ENCODE measurements at regions not wholly inside any gene's neighbourhood (a gene's known extent, or its start where the extent isn't known, plus 50 kb on each side); places are given as distances from the start of the nearest gene placed in this dataset.
"Not testable (repeated sequence)": the region's sequence is repeated elsewhere in the genome, so short reads cannot be mapped to it uniquely, and the experiment has no call there.

DNA sequence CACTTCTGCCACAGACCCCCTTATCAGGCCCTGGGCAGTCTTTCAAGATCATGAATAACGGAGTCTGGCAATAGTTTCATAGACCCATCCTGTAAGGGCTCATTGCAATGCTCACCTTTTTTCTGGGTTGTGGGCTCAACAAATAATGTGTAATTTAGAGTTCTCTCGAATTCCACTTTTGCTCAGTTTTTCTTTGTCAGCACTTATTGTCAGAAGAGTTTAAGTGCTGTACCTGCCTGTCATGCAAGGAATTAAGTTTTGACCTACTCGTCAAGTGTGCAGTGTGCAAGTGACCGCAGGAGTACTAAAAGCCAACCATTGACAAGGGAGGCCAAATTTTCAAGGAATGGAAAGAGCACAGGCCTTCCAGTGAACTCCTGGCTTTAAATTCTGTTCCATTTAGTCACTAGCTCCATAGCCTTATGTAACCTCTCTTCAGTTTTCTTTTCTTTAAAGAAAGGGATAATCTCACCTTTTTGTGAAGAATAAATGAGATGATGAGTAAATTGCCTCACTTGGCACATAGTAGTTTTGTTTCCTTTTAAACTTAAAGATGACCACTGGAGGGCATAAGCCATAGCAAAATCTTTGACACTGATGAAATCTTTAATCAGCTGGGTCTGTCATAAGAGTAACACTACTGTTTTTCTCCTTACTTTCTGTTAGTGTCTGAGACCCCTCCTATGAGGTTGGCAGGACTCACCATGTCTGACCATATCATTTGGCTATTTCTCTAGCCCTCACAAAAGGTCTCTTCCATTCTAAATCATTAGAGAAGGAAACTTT is 313.3 kb downstream of the TYW1 start:
- in situ Hi-C loops (cut with MboI; ENCODE audit: low sequenced_read_pairs in 4 of 4): loop anchor here in 1 of 4 donors (25.0 kb wide), 1 partner anchor 273 kb away; no protein-coding TSS in a partner anchor
- peak overlapping the region; percentile 64 to 93 (median 70) for H3K27ac ChIP-seq
- H3K27me3 ChIP-seq: no peaks in the 10 kb centered on the region
- H3K36me3 ChIP-seq: peaks cover 0 to 72% of the 10 kb centered on the region in 2 donors
- H3K4me1 ChIP-seq: peaks cover 32 to 42% of the 10 kb centered on the region in 2 donors
- no peak for TF ChIP-seq POLR2A (IDR thresholded peaks at IDR 0.05)
- TF ChIP-seq, protein P1, sequence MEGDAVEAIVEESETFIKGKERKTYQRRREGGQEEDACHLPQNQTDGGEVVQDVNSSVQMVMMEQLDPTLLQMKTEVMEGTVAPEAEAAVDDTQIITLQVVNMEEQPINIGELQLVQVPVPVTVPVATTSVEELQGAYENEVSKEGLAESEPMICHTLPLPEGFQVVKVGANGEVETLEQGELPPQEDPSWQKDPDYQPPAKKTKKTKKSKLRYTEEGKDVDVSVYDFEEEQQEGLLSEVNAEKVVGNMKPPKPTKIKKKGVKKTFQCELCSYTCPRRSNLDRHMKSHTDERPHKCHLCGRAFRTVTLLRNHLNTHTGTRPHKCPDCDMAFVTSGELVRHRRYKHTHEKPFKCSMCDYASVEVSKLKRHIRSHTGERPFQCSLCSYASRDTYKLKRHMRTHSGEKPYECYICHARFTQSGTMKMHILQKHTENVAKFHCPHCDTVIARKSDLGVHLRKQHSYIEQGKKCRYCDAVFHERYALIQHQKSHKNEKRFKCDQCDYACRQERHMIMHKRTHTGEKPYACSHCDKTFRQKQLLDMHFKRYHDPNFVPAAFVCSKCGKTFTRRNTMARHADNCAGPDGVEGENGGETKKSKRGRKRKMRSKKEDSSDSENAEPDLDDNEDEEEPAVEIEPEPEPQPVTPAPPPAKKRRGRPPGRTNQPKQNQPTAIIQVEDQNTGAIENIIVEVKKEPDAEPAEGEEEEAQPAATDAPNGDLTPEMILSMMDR (IDR thresholded peaks at IDR 0.05 in 4 of 5, conservative IDR thresholded peaks at IDR 0.05 in 1 of 5): peak in 1 of 5 experiments; percentile 28
- no peak for DNase-seq
- no peaks in the 10 kb centered on the region for H3K9me3 ChIP-seq
- intact Hi-C loops (cut with DNase I; ENCODE audit: low total_unique reads): no loop called here
- ATAC-seq: peak; percentile 45 to 51
- peak overlapping the region in 1 of 4 donors; percentile 6 for H3K4me3 ChIP-seq

DNA sequence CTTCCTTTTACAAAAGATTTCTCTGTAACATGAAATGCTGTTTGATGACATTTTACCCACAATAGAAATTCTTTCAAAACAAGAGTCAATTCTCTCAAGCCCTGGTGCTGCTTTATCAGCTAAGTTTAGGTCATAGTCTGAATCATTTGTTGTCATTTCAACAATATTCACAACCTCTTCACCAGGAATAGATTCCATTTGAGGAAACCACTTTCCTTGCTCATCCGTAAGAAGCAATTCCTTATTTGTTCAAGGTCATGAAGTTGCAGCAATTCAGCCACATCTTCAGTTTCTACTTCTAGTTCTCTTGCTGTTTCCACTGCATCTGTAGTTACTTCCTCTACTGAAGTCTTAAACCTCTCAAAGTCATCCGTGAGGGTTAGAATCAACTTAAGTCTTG is 315.3 kb downstream of the TYW1 start:
- Histone ChIP-seq H3K36me3 (peaks cover 0 to 73% of the 10 kb centered on the region in 2 donors), H3K9me3 (no peaks in the 10 kb centered on the region), H3K4me1 (peaks cover 28 to 30% of the 10 kb centered on the region in 2 donors), H3K4me3 (no peak overlapping the region), H3K27me3 (no peaks in the 10 kb centered on the region), H3K27ac (peak overlapping the region; percentile 36 to 93 (median 52))
- no peak for DNase-seq
- no peak for ATAC-seq
- in situ Hi-C loops (cut with MboI; ENCODE audit: low sequenced_read_pairs in 4 of 4) (loop anchor here in 1 of 4 donors (25.0 kb wide), 1 partner anchor 275 kb away; no protein-coding TSS in a partner anchor), intact Hi-C loops (cut with DNase I; ENCODE audit: low total_unique reads) (no loop called here)
- TF ChIP-seq POLR2A (IDR thresholded peaks at IDR 0.05): no peak
- TF ChIP-seq, protein P1 (IDR thresholded peaks at IDR 0.05 in 4 of 5, conservative IDR thresholded peaks at IDR 0.05 in 1 of 5): no peak

DNA sequence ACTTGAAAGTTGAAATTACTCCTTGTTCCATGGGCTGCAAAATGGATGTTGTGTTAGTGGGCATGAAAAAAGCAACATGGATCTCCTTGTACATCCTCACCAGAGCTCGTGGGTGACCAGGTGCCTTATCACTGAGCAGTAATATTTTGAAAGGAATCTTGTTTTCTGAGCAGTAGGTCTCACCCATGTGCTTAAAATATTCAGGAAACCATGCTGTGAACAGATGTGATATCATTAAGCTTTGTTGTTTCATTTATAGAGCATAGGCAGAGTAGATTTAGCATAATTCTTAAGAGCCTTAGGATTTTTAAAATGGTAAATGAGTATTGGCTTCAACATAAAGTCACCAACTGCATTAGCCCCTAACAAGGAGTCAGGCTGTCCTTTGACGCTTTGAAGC is 316.6 kb downstream of the TYW1 start:
- in situ Hi-C loops (cut with MboI; ENCODE audit: low sequenced_read_pairs in 4 of 4) (loop anchor here in 1 of 4 donors (25.0 kb wide), 1 partner anchor 276 kb away; no protein-coding TSS in a partner anchor), intact Hi-C loops (cut with DNase I; ENCODE audit: low total_unique reads) (no loop called here)
- Histone ChIP-seq H3K4me1 (peaks cover 25 to 28% of the 10 kb centered on the region in 2 donors), H3K27ac (peak overlapping the region; percentile 17 to 93 (median 27)), H3K9me3 (no peaks in the 10 kb centered on the region), H3K27me3 (no peaks in the 10 kb centered on the region), H3K4me3 (no peak overlapping the region), H3K36me3 (peaks cover 0 to 78% of the 10 kb centered on the region in 2 donors)
- DNase-seq (no peak), ATAC-seq (no peak)
- TF ChIP-seq POLR2A (IDR thresholded peaks at IDR 0.05): no peak
- TF ChIP-seq, protein P1 (IDR thresholded peaks at IDR 0.05 in 4 of 5, conservative IDR thresholded peaks at IDR 0.05 in 1 of 5): no peak

DNA sequence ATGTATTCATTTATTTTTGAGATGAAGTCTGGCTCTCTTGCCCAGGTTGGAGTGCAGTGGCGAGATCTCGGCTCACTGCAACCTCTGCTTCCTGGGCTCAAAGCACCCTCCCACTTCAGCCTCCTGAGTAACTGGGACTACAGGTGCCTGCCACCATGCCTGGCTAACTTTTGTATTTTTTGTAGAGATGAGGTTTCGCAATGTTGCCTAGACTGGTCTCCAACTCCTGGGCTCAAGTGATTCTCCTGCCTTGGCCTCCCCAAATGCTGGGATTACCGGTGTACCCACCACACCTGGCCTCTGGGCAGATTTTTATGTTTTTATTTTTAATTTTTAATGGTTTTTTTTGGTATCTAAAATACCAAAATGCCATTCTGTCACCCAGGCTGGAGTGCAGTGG is 320.3 kb downstream of the TYW1 start:
- Histone ChIP-seq H3K4me1 (peaks cover 8 to 15% of the 10 kb centered on the region in 2 donors), H3K36me3 (peaks cover 0 to 43% of the 10 kb centered on the region in 2 donors), H3K27ac (peak overlapping the region; percentile 50 to 93 (median 80))
- DNase-seq; H3K4me3 ChIP-seq; intact Hi-C loops (cut with DNase I; ENCODE audit: low total_unique reads); ATAC-seq; H3K27me3 ChIP-seq; H3K9me3 ChIP-seq: not testable (repeated sequence)
- in situ Hi-C loops (cut with MboI; ENCODE audit: low sequenced_read_pairs in 4 of 4): loop anchor here in 1 of 4 donors (25.0 kb wide), 1 partner anchor 280 kb away; no protein-coding TSS in a partner anchor

DNA sequence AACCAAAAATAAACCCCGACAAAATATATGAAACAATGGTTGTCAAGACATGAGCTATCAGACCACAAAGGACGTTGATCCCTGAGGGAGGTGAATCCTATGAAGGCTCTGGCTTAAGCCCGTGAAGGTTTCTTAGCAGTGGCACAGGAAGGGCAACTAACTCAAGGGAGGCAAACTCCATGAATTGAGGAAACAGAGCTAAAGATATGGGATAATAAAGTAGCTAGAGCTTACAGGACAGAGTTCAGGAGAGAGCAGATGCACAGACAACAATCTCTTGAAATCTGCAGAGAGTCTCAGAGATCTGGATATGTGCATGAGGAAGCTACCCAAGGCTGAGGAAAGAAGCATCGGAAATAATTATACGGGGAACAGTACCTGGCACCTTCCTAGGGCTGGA is 331.6 kb downstream of the TYW1 start:
- peaks cover 20 to 24% of the 10 kb centered on the region in 2 donors for H3K4me1 ChIP-seq
- in situ Hi-C loops (cut with MboI; ENCODE audit: low sequenced_read_pairs in 4 of 4); H3K27me3 ChIP-seq; H3K9me3 ChIP-seq; intact Hi-C loops (cut with DNase I; ENCODE audit: low total_unique reads); DNase-seq; H3K36me3 ChIP-seq: not testable (repeated sequence)
- peak overlapping the region in 1 of 4 donors; percentile 21 for H3K4me3 ChIP-seq
- H3K27ac ChIP-seq: peak overlapping the region; percentile 54 to 88 (median 77)
- ATAC-seq: peak; percentile 25 to 42

DNA sequence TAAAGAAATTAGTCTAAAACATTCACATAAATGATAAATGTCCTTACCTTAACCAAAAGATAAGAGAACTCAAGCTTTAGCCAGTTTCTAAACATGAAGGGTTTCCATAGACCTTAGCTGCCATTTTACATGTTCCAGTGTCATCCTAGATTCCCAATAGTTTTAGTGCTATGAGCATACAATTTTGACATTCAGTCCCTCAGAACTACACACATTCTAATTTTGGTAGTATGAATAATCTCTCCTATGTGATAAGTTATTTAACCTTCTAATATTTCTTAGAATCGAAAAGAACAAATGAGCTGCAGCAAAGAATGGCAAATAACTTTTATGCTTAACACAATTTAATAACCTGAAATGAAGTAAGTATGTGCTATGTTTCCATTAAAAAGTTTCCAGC is 338.5 kb downstream of the TYW1 start:
- H3K9me3 ChIP-seq; intact Hi-C loops (cut with DNase I; ENCODE audit: low total_unique reads); H3K36me3 ChIP-seq; H3K27me3 ChIP-seq; DNase-seq; in situ Hi-C loops (cut with MboI; ENCODE audit: low sequenced_read_pairs in 4 of 4): not testable (repeated sequence)
- peaks cover 11 to 18% of the 10 kb centered on the region in 2 donors for H3K4me1 ChIP-seq
- H3K27ac ChIP-seq: peak overlapping the region; percentile 57 to 85 (median 78)
- peak; percentile 45 to 69 for ATAC-seq
- peak overlapping the region in 3 of 4 donors; percentile 11 to 39 (median 35) for H3K4me3 ChIP-seq

DNA sequence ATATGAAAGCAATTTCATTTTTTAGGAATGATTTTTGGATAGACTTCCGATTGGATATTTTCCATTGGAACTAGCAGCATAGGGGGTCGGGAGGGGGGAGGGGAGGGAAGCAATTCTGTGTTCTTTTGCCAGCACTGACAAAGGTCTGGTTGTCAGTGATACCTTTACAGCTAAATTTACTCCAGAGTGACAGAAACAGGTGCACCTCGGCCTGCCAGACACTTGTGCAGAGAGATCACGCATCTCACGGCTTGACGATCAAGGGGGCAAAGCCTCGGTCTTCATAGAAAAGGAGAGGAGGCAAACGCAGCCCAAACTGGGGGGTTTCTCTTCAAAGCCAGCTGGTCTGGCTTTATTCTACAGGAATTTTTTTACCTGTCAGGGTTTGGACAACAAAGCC is 339.0 kb downstream of the TYW1 start:
- H3K27me3 ChIP-seq; H3K9me3 ChIP-seq; in situ Hi-C loops (cut with MboI; ENCODE audit: low sequenced_read_pairs in 4 of 4); intact Hi-C loops (cut with DNase I; ENCODE audit: low total_unique reads): not testable (repeated sequence)
- ATAC-seq (peak; percentile 79 to 88), DNase-seq (peak in 1 of 2 donors; percentile 12)
- peaks cover 10 to 20% of the 10 kb centered on the region in 2 donors for H3K4me1 ChIP-seq
- peak overlapping the region; percentile 83 to 89 (median 86) for H3K27ac ChIP-seq
- H3K36me3 ChIP-seq: peaks cover 0 to 13% of the 10 kb centered on the region in 2 donors
- H3K4me3 ChIP-seq: peak overlapping the region in 3 of 4 donors; percentile 39 to 60 (median 43)

DNA sequence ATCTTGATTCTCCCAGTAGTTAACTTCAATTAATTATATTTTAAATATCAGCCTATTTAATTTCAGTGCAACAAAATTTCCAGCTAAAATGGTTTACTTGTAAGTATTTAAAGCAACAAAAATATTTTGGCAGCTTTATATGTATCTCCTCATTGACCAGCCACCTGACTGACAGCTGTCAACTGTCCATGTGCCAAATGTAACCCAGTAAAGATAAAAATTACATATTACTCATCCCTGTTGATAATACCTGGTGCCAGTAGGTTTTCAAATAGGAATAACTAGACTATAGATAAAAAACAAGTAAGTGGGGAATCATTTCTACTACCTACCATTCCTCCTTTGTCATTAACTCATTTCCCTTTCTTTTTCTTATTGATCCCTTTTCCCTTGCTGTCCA is 341.9 kb downstream of the TYW1 start:
- H3K27me3 ChIP-seq; H3K9me3 ChIP-seq; DNase-seq; intact Hi-C loops (cut with DNase I; ENCODE audit: low total_unique reads); in situ Hi-C loops (cut with MboI; ENCODE audit: low sequenced_read_pairs in 4 of 4): not testable (repeated sequence)
- H3K4me1 ChIP-seq: peaks cover 23 to 40% of the 10 kb centered on the region in 2 donors
- peak overlapping the region; percentile 28 to 60 (median 36) for H3K4me3 ChIP-seq
- peaks cover 0 to 31% of the 10 kb centered on the region in 2 donors for H3K36me3 ChIP-seq
- H3K27ac ChIP-seq: peak overlapping the region; percentile 88 to 97 (median 92)
- ATAC-seq: peak; percentile 63 to 78

Measured in gastrocnemius medialis (tissue), 4 donors.